Mucosa of descending colon (tissue), 3 donors: ENCODE measurements at regions not wholly inside any gene's neighbourhood (a gene's known extent, or its start where the extent isn't known, plus 50 kb on each side); places are given as distances from the start of the nearest gene placed in this dataset.

Experiments
- ATAC-seq: fragments of 200-7000 bp; cut with Tn5 transposase; one replicate; pipeline ENCODE4 v1.9.1; 2020; ENCODE audit warnings: mild to moderate bottlenecking, moderate library complexity
- DNase-seq, 3 donors: peaks; one replicate each; pipeline ENCODE4 v3.0.0-alpha.2; 2020
- H3K36me3 ChIP-seq: fragments of 200-600 bp; one replicate; pipeline ENCODE4 v1.8.0; 2021; ENCODE audit warnings: low read depth, mild to moderate bottlenecking
- H3K4me1 ChIP-seq: fragments of 200-600 bp; one replicate; pipeline ENCODE4 v1.8.0; 2021; ENCODE audit warnings: low read depth, mild to moderate bottlenecking
- H3K4me3 ChIP-seq: fragments of 200-600 bp; one replicate; pipeline ENCODE4 v1.8.0; 2021; ENCODE audit warnings: mild to moderate bottlenecking
- H3K9me3 ChIP-seq: fragments of 200-600 bp; one replicate; pipeline ENCODE4 v1.8.0; 2021; ENCODE audit warnings: mild to moderate bottlenecking
- intact Hi-C, 2 donors: fragments of 100-400 bp; cut with DNase I in 1 of 2; cut with micrococcal nuclease in 1 of 2; formaldehyde crosslinking; loops; one replicate each; pipeline versions ENCODE4 v1.11.0 to v1.11.1; 2022; cut with DNase I, micrococcal nuclease
- TF ChIP-seq, protein P1 (sequence below): fragments of 200-600 bp; IDR thresholded peaks from one replicate; pipeline ENCODE4 v1.8.0; 2022; ENCODE audit warnings: antibody characterized with exemption, mild to moderate bottlenecking
- donor health status: DM: no; HTN: no; CAD: no; lungs with moderate emphysema.
- donor health status: DM: no; HTN: no; CAD: no.
- donor health status: DM: no; HTN: yes; CAD: no.

DNA sequence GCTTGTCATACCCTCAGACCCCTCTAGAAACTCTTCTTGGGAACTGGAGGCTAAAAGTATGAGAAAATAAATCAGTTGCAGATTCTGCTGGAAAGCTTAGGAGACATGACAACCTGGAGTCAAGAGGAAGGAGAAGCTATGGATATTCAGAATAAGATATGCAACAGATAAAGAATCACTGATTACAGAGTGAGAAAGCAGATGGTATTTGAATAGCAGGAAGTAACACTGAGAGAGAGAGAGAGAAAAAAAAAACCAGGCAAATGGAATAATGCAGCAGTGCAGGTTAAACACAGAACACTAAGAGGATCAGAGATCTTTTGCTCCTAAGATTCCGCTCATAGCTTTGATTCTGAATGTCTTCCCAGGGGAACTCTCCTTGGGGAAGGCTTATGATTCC lies 1284.1 kb upstream of the NXPH2 start:
- H3K4me3 ChIP-seq, result no peak overlapping the region
- H3K9me3 ChIP-seq, result no peaks in the 10 kb centered on the region
- H3K4me1 ChIP-seq, result no peaks in the 10 kb centered on the region
- TF ChIP-seq, protein P1, sequence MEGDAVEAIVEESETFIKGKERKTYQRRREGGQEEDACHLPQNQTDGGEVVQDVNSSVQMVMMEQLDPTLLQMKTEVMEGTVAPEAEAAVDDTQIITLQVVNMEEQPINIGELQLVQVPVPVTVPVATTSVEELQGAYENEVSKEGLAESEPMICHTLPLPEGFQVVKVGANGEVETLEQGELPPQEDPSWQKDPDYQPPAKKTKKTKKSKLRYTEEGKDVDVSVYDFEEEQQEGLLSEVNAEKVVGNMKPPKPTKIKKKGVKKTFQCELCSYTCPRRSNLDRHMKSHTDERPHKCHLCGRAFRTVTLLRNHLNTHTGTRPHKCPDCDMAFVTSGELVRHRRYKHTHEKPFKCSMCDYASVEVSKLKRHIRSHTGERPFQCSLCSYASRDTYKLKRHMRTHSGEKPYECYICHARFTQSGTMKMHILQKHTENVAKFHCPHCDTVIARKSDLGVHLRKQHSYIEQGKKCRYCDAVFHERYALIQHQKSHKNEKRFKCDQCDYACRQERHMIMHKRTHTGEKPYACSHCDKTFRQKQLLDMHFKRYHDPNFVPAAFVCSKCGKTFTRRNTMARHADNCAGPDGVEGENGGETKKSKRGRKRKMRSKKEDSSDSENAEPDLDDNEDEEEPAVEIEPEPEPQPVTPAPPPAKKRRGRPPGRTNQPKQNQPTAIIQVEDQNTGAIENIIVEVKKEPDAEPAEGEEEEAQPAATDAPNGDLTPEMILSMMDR, result no peak
- ATAC-seq (no peak), DNase-seq (no peak)
- no peaks in the 10 kb centered on the region for H3K36me3 ChIP-seq
- intact Hi-C loops, result no loop called here

DNA sequence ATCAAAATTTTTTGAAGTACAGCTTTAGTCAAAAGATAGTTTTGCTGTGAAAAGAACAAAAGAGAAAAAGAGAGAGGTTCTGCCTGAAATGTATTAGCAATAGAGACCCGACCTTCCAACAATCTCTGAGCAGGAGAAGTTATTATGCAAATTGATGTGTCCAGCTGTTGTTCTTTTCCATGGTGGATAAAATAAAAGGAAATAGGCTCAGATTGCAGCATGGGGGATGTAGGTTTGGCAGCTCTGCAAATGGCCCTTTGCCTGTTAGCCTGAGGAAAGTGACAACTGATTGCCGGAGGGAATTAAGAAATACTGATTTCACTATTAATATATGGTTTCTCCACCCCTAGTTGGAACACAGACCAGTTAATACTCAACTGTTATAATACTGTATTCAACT lies 1283.2 kb upstream of the NXPH2 start:
- DNase-seq, result no peak
- intact Hi-C loops, result no loop called here
- Histone ChIP-seq H3K4me1 (no peaks in the 10 kb centered on the region), H3K4me3 (no peak overlapping the region), H3K36me3 (no peaks in the 10 kb centered on the region), H3K9me3 (no peaks in the 10 kb centered on the region)
- ATAC-seq, result no peak
- TF ChIP-seq, protein P1, result no peak

DNA sequence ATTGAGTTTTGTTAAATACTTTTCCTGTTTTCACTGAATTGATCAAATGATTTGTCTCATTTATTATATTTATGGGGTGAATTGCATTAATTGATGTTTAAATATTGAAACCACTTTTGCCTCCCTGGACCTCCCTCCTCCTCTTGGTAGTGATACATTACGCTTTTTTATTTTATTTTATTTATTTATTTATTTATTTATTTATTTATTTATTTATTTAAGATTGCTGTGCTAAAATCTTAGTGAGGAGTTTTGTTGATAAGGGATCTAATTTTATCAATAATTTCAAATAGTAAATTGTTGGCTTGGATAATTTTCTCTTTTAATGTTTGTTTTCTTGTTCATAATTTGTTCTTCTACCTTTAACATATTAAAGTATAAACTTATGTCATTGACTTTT lies 1281.0 kb upstream of the NXPH2 start:
- H3K4me1 ChIP-seq, result no peaks in the 10 kb centered on the region
- H3K9me3 ChIP-seq, result no peaks in the 10 kb centered on the region
- no peaks in the 10 kb centered on the region for H3K36me3 ChIP-seq
- intact Hi-C loops, result no loop called here
- ATAC-seq (no peak), DNase-seq (no peak)
- TF ChIP-seq, protein P1, result no peak
- H3K4me3 ChIP-seq, result no peak overlapping the region

DNA sequence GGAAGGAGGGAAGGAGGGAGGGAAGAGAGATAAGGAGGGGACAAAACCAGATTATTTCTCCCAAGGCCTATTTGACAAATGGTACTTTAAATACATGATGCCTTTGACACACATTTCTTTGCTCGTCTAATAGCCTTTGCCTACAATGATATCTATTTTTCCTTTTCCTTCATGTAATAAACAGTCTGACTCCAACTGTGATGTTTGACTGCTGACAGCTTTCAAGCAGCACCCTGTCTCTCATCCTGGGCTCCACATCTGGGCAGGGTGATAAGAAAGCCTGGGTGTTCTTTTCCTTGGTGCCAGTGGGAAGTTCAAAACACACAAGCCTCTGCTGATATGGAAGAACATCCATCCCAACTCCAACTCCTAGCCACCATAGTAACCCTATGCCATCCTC lies 1277.7 kb upstream of the NXPH2 start:
- DNase-seq (no peak), ATAC-seq (no peak)
- no peaks in the 10 kb centered on the region for H3K36me3 ChIP-seq
- no peaks in the 10 kb centered on the region for H3K4me1 ChIP-seq
- TF ChIP-seq, protein P1, result no peak
- intact Hi-C loops, result no loop called here
- H3K9me3 ChIP-seq, result no peaks in the 10 kb centered on the region
- no peak overlapping the region for H3K4me3 ChIP-seq

DNA sequence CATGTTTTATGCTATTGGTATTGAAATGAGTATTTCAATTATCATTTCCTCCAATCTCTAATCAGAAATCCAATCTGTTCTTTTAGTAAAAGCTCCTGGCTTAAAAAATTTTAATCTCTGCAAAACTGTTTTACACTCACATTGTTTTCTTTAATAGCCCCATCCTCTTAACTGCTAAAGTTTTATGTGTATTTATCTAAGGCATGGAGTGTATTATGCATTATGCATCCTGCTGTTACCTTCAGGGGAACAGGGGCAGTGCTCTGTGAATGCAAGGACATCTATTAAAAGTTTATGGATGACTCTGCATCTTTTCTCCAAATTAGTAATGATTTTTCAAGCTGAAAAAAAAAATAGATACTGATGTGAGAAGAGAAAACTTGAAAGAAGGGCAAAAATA lies 1261.6 kb upstream of the NXPH2 start:
- H3K4me1 ChIP-seq, result no peaks in the 10 kb centered on the region
- DNase-seq (no peak), ATAC-seq (no peak)
- TF ChIP-seq, protein P1, result no peak
- H3K36me3 ChIP-seq, result no peaks in the 10 kb centered on the region
- H3K9me3 ChIP-seq, result no peaks in the 10 kb centered on the region
- intact Hi-C loops, result no loop called here
- no peak overlapping the region for H3K4me3 ChIP-seq

DNA sequence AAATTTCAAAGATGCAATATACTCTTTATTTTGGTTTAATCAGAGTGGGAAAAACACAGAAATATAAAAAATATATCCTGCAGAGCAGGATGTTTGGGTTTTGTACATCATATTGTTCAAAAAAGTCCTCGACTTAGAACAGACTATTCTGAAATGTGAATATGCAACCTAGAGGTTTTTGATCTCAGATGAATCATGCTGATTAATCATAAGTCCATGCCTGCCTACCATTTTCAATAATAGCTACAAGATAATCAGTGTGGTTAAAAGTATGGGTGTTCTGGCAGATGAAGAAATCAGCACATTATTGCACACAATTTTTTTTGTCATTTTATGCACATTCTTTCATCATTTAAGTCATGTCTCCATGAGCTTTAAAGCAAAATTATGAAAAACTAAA lies 1261.0 kb upstream of the NXPH2 start:
- ATAC-seq (no peak), DNase-seq (no peak)
- intact Hi-C loops, result no loop called here
- H3K9me3 ChIP-seq, result no peaks in the 10 kb centered on the region
- no peaks in the 10 kb centered on the region for H3K36me3 ChIP-seq
- no peak overlapping the region for H3K4me3 ChIP-seq
- TF ChIP-seq, protein P1, result no peak
- no peaks in the 10 kb centered on the region for H3K4me1 ChIP-seq
